ENCODE measurements at regions not wholly inside any gene's neighbourhood (a gene's known extent, or its start where the extent isn't known, plus 50 kb on each side); places are given as distances from the start of the nearest gene placed in this dataset.

- no peak for TF ChIP-seq POLR2AphosphoS5 (IDR thresholded peaks at IDR 0.05)
- no peak for TF ChIP-seq CTCF (IDR thresholded peaks at IDR 0.05)
- TF ChIP-seq POLR2A (IDR thresholded peaks at IDR 0.05): no peak
- no peak for TF ChIP-seq EP300 (IDR thresholded peaks at IDR 0.05)
Measured at GRCh38 chr2:195029804-195030654, 627.0 kb upstream of the SLC39A10 start.

Measured in sigmoid colon (tissue), 4 donors.